ENCODE measurements at regions not wholly inside any gene's neighbourhood (a gene's known extent, or its start where the extent isn't known, plus 50 kb on each side); places are given as distances from the start of the nearest gene placed in this dataset.

DNA sequence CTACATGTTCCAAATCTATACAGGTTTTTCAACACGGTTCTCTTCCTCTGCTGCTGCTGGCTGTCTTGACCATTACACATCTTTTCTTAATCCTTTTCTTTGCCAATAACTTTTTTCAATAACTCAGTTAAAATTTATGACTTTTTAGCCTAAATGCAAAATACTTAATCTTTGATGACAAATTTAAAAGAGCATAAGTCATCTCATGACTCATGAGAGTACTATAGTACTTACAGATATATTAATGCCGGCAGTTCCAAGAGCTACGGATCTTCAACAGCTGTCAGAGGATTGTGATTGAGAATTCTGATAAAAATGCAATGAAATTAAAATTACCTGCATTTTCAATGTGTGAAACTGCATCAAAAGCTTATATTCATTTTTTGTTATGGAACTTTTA lies 105.5 kb downstream of the KPNA2 start:
- TF ChIP-seq, protein P1, sequence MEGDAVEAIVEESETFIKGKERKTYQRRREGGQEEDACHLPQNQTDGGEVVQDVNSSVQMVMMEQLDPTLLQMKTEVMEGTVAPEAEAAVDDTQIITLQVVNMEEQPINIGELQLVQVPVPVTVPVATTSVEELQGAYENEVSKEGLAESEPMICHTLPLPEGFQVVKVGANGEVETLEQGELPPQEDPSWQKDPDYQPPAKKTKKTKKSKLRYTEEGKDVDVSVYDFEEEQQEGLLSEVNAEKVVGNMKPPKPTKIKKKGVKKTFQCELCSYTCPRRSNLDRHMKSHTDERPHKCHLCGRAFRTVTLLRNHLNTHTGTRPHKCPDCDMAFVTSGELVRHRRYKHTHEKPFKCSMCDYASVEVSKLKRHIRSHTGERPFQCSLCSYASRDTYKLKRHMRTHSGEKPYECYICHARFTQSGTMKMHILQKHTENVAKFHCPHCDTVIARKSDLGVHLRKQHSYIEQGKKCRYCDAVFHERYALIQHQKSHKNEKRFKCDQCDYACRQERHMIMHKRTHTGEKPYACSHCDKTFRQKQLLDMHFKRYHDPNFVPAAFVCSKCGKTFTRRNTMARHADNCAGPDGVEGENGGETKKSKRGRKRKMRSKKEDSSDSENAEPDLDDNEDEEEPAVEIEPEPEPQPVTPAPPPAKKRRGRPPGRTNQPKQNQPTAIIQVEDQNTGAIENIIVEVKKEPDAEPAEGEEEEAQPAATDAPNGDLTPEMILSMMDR (IDR thresholded peaks at IDR 0.05; ENCODE audit: insufficient read depth, low read length): no peak
- TF ChIP-seq SPI1 (IDR thresholded peaks at IDR 0.05; ENCODE audit: borderline replicate concordance, low read depth) (no peak), POLR2AphosphoS5 (IDR thresholded peaks at IDR 0.05; ENCODE audit: low read depth) (no peak)
- TF ChIP-seq, protein P2, sequence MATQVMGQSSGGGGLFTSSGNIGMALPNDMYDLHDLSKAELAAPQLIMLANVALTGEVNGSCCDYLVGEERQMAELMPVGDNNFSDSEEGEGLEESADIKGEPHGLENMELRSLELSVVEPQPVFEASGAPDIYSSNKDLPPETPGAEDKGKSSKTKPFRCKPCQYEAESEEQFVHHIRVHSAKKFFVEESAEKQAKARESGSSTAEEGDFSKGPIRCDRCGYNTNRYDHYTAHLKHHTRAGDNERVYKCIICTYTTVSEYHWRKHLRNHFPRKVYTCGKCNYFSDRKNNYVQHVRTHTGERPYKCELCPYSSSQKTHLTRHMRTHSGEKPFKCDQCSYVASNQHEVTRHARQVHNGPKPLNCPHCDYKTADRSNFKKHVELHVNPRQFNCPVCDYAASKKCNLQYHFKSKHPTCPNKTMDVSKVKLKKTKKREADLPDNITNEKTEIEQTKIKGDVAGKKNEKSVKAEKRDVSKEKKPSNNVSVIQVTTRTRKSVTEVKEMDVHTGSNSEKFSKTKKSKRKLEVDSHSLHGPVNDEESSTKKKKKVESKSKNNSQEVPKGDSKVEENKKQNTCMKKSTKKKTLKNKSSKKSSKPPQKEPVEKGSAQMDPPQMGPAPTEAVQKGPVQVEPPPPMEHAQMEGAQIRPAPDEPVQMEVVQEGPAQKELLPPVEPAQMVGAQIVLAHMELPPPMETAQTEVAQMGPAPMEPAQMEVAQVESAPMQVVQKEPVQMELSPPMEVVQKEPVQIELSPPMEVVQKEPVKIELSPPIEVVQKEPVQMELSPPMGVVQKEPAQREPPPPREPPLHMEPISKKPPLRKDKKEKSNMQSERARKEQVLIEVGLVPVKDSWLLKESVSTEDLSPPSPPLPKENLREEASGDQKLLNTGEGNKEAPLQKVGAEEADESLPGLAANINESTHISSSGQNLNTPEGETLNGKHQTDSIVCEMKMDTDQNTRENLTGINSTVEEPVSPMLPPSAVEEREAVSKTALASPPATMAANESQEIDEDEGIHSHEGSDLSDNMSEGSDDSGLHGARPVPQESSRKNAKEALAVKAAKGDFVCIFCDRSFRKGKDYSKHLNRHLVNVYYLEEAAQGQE (IDR thresholded peaks at IDR 0.05; ENCODE audit: insufficient replicate concordance, low read depth): no peak

Measured in HL-60 (cell line).